Neural cell (in vitro differentiated cells): ENCODE measurements at regions not wholly inside any gene's neighbourhood (a gene's known extent, or its start where the extent isn't known, plus 50 kb on each side); places are given as distances from the start of the nearest gene placed in this dataset.
A peak's percentile ranks its signal among the peaks of the same experiment; 100 is the strongest.
"Not testable (repeated sequence)": the region's sequence is repeated elsewhere in the genome, so short reads cannot be mapped to it uniquely, and the experiment has no call there.

Experiments used
- H2AFZ ChIP-seq: fragments of 200-600, 300-800 bp; sonication (generic), shearing (Covaris generic); 2 replicates; pipeline ENCODE4 v1.6.0; 2014; ENCODE audit warnings: low read depth, mild to moderate bottlenecking, antibody characterized with exemption, low read length, moderate library complexity
- H3F3A ChIP-seq: fragments of 200-600 bp; shearing (Covaris generic); 2 replicates; pipeline ENCODE4 v1.6.1; 2016; ENCODE audit warnings: mild to moderate bottlenecking, moderate library complexity, mixed read lengths, antibody characterized with exemption, low read length; ENCODE audit not compliant: insufficient read depth, poor library complexity, severe bottlenecking
- H3K27ac ChIP-seq: fragments of 200-600, 300-800 bp; sonication (generic), shearing (Covaris generic); 2 replicates; pipeline ENCODE4 v1.5.1; 2014; ENCODE audit warnings: mild to moderate bottlenecking, low read length, moderate library complexity
- H3K27me3 ChIP-seq: fragments of 300-800, 200-600 bp; sonication (generic), shearing (Covaris generic); 2 replicates; pipeline ENCODE4 v1.6.0; 2014; ENCODE audit warnings: mild to moderate bottlenecking, low read depth, low read length, moderate library complexity; ENCODE audit not compliant: insufficient read depth
- H3K36me3 ChIP-seq: fragments of 300-800, 200-600 bp; sonication (generic), shearing (Covaris generic); 2 replicates; pipeline ENCODE4 v1.5.1; 2014; ENCODE audit warnings: mild to moderate bottlenecking, antibody characterized with exemption, low read length, moderate library complexity; ENCODE audit not compliant: insufficient read depth
- H3K4me2 ChIP-seq: fragments of 300-800, 200-600 bp; sonication (generic), shearing (Covaris generic); 2 replicates; pipeline ENCODE4 v1.6.0; 2014; ENCODE audit warnings: mild to moderate bottlenecking, low read length
- H3K4me3 ChIP-seq: fragments of 300-800, 200-600 bp; sonication (generic), shearing (Covaris generic); 2 replicates; pipeline ENCODE4 v1.5.1; 2014; ENCODE audit warnings: mild to moderate bottlenecking, low read length, moderate library complexity
- H3K79me2 ChIP-seq: fragments of 200-600 bp; shearing (Covaris generic); replicated peaks from 2 replicates; pipeline ENCODE4 v1.6.0; 2014; ENCODE audit warnings: mild to moderate bottlenecking, low read length, moderate library complexity; ENCODE audit not compliant: insufficient read depth
- H3K9ac ChIP-seq: fragments of 300-800, 200-600 bp; sonication (generic), shearing (Covaris generic); 2 replicates; pipeline ENCODE4 v1.6.1; 2016; ENCODE audit warnings: mild to moderate bottlenecking, low read length, mixed read lengths
- H3K9me2 ChIP-seq: fragments of 200-600 bp; shearing (Covaris generic); 2 replicates; pipeline ENCODE4 v1.6.1; 2016; ENCODE audit warnings: mild to moderate bottlenecking, low read length, mixed read lengths; ENCODE audit not compliant: insufficient read depth
- H3K9me3 ChIP-seq: fragments of 200-600, 300-800 bp; sonication (generic), shearing (Covaris generic); 2 replicates; pipeline ENCODE4 v1.6.1; 2016; ENCODE audit warnings: mild to moderate bottlenecking, mixed run types, low read length, moderate library complexity, mixed read lengths
- H4K20me1 ChIP-seq: fragments of 200-600 bp; shearing (Covaris generic); 2 replicates; pipeline ENCODE4 v1.6.1; 2016; ENCODE audit warnings: mild to moderate bottlenecking, mixed run types; ENCODE audit not compliant: insufficient read depth
- RAD21 ChIP-seq: fragments of 450-650 bp; conservative IDR thresholded peaks from 2 replicates; pipeline ENCODE4 v1.6.1; 2014; ENCODE audit warnings: antibody characterized with exemption, mild to moderate bottlenecking, moderate library complexity
- REST ChIP-seq: IDR thresholded peaks from 2 replicates; pipeline ENCODE4 v1.6.1; 2012; ENCODE audit warnings: borderline replicate concordance
- SMC3 ChIP-seq: fragments of 450-650 bp; conservative IDR thresholded peaks from 2 replicates; pipeline ENCODE4 v1.6.1; 2014; ENCODE audit warnings: antibody characterized with exemption, mild to moderate bottlenecking, moderate library complexity; ENCODE audit not compliant: poor library complexity
- TAF1 ChIP-seq: IDR thresholded peaks from 2 replicates; pipeline ENCODE4 v1.6.1; 2012; ENCODE audit warnings: low read depth
- TF ChIP-seq, protein P1 (sequence below): fragments of 450-650 bp; IDR thresholded peaks from 2 replicates; pipeline ENCODE4 v1.5.1; 2014; ENCODE audit warnings: antibody characterized with exemption, mild to moderate bottlenecking, moderate library complexity; ENCODE audit not compliant: poor library complexity, severe bottlenecking

DNA sequence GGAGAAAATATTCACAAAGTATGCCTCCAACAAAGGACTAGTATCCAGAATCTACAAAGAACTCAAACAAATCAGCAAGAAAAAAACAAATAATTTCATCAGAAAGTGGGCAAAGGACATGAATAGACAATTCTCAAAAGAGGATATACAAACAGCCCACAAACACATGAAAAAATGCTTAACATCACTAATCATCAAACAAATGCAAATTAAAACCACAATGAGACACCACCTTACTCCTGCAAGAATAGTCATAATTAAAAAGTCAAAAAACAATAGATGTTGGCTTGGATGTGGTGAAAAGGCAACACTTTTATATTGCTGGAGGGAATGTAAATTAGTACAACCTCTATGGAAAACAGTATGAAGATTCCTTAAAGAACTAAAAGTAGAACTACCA, 63.8 kb upstream of the IKZF1 start:
- not testable (repeated sequence) for H3K4me3 ChIP-seq, H3K79me2 ChIP-seq, H3K9ac ChIP-seq, H4K20me1 ChIP-seq, H3K27ac ChIP-seq, H2AFZ ChIP-seq, H3K9me2 ChIP-seq, H3K9me3 ChIP-seq, H3F3A ChIP-seq, H3K27me3 ChIP-seq, H3K4me2 ChIP-seq, H3K36me3 ChIP-seq

DNA sequence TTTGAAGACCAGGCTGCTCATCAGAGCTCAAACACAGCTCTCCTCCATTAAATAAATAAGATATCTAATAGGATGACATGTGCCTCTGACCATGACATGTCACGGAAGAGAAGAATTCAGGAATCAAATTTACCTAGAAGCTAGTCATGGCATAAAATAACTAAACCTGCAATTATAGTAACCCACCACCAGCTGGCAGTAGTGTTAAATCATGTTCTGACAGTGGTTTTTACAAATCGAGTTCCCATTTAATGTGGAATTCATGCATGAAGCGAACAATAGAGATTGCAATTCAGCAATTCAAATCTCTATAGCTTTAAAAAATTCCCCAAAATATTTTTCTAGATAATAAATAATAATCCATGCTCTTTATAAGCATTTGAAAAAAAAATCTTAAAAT, 74.6 kb upstream of the IKZF1 start:
- H3K4me2 ChIP-seq: no peak overlapping the region
- H3K9me2 ChIP-seq: no peaks in the 10 kb centered on the region
- H3F3A ChIP-seq: no peaks in the 10 kb centered on the region
- no peaks in the 10 kb centered on the region for H3K27me3 ChIP-seq
- TF ChIP-seq, protein P1, sequence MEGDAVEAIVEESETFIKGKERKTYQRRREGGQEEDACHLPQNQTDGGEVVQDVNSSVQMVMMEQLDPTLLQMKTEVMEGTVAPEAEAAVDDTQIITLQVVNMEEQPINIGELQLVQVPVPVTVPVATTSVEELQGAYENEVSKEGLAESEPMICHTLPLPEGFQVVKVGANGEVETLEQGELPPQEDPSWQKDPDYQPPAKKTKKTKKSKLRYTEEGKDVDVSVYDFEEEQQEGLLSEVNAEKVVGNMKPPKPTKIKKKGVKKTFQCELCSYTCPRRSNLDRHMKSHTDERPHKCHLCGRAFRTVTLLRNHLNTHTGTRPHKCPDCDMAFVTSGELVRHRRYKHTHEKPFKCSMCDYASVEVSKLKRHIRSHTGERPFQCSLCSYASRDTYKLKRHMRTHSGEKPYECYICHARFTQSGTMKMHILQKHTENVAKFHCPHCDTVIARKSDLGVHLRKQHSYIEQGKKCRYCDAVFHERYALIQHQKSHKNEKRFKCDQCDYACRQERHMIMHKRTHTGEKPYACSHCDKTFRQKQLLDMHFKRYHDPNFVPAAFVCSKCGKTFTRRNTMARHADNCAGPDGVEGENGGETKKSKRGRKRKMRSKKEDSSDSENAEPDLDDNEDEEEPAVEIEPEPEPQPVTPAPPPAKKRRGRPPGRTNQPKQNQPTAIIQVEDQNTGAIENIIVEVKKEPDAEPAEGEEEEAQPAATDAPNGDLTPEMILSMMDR: peak; percentile 39
- no peak for TF ChIP-seq REST
- no peak overlapping the region for H3K27ac ChIP-seq
- no peak overlapping the region for H2AFZ ChIP-seq
- no peaks in the 10 kb centered on the region for H4K20me1 ChIP-seq
- no peak overlapping the region for H3K4me3 ChIP-seq
- no peak overlapping the region for H3K9ac ChIP-seq
- H3K79me2 ChIP-seq: no peaks in the 10 kb centered on the region
- H3K9me3 ChIP-seq: no peaks in the 10 kb centered on the region
- H3K36me3 ChIP-seq: no peaks in the 10 kb centered on the region

DNA sequence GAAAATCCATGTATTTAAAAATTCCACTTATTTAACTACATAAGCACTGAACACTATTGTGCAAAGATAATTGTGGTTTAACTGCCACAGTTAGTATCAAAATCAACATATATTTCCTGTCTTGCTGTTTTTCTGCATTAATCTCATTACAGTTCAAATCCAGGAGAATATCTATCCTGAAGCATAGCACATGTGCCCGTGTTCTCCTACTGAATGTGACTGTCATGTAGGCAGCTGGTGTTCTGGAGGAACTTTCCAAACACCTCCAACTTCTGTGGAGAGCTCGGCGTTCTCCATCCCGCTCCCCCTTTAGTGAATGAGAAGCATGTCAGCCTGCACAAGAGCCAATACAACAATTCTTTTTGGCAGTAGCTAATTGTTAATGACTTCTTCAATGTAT, 76.4 kb upstream of the IKZF1 start:
- Histone ChIP-seq H3K4me2 (no peak overlapping the region), H3K27ac (no peak overlapping the region)

More for the DNA sequence above, 76.4 kb upstream of the IKZF1 start:
- no peaks in the 10 kb centered on the region for H3K9me3 ChIP-seq
- H3K4me3 ChIP-seq: no peak overlapping the region
- TF ChIP-seq SMC3 (no peak), TAF1 (no peak), RAD21 (no peak), REST (no peak)
- no peaks in the 10 kb centered on the region for H3K9me2 ChIP-seq
- no peak overlapping the region for H2AFZ ChIP-seq
- no peaks in the 10 kb centered on the region for H3F3A ChIP-seq
- H3K36me3 ChIP-seq: no peaks in the 10 kb centered on the region
- H4K20me1 ChIP-seq: no peaks in the 10 kb centered on the region
- no peaks in the 10 kb centered on the region for H3K79me2 ChIP-seq
- H3K9ac ChIP-seq: no peak overlapping the region
- no peaks in the 10 kb centered on the region for H3K27me3 ChIP-seq
